HG03045 (cell line): ENCODE measurements at regions not wholly inside any gene's neighbourhood (a gene's known extent, or its start where the extent isn't known, plus 50 kb on each side); places are given as distances from the start of the nearest gene placed in this dataset.

Source experiments
- ATAC-seq: cut with Tn5 transposase; IDR thresholded peaks from one replicate; pipeline ENCODE4 v1.9.1; 2021; ENCODE audit warnings: mild to moderate bottlenecking, moderate library complexity; ENCODE audit not compliant: unreplicated experiment

- ATAC-seq: no peak
Measured at GRCh38 chr16:85548375-85548774, 64.7 kb upstream of the GSE1 start.

- ATAC-seq: no peak
Measured at GRCh38 chr16:85549766-85550421, 63.2 kb upstream of the GSE1 start.

GRCh38 chr16:85550422-85550864 lies 62.7 kb upstream of the GSE1 start:
- no peak for ATAC-seq

GRCh38 chr16:85550953-85551924 lies 61.9 kb upstream of the GSE1 start:
- no peak for ATAC-seq

DNA sequence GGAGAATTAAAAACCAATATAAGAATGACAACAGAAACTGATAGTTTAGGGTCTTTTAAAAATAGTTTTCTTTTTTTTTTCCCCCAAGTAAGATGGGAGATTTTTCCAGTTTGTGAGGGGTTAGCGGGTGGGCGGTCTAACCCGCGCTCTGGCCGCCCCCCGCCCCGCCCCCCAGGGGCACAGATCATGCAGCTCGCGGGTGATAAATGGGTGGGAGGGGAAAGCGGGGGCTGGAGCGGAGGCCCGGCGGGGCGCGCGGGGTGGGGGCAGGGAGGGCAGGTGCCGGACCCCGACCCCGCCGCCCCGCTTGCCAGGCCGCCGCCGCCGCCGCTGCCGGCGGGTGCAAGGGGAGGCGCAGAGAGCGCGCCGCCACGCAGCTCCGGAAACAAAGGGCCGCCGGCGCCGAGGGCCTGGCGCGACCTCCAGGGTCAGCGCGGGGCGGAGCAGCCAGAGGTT lies 60.1 kb upstream of the GSE1 start:
- no peak for ATAC-seq

DNA sequence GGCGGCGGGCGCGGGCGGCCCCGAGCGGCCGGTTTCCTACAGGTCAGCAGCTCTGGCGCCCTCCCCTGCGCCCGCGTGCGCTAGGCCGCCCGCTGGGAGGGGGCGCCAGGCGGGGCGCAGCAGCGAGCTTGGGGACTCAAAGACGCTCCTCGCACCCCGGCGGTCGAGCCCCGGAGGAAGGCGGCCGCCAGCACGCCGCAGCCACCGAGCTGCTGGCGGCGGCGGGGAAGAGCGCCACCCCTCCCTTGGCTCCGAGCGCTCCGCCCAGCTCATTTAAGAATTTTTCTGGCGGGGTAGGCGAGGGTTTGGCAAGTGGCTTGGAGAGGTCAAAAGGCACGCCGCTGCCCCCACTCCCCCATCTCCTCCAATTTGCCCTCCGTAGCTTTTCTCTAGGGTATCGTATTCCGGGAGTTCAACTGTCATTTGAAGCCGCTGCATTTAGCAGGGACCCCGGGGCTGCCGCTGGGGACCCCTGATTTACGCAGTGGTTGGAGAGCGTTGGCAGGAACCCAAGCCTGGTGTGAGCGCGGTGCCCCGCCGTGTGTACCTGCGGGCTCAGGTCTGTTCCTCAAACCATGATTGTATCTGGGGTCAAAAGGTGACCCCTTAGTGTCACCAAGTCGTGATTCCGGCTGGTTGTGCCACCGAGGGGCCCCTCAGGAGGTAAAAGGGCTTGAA lies 59.5 kb upstream of the GSE1 start:
- no peak for ATAC-seq

DNA sequence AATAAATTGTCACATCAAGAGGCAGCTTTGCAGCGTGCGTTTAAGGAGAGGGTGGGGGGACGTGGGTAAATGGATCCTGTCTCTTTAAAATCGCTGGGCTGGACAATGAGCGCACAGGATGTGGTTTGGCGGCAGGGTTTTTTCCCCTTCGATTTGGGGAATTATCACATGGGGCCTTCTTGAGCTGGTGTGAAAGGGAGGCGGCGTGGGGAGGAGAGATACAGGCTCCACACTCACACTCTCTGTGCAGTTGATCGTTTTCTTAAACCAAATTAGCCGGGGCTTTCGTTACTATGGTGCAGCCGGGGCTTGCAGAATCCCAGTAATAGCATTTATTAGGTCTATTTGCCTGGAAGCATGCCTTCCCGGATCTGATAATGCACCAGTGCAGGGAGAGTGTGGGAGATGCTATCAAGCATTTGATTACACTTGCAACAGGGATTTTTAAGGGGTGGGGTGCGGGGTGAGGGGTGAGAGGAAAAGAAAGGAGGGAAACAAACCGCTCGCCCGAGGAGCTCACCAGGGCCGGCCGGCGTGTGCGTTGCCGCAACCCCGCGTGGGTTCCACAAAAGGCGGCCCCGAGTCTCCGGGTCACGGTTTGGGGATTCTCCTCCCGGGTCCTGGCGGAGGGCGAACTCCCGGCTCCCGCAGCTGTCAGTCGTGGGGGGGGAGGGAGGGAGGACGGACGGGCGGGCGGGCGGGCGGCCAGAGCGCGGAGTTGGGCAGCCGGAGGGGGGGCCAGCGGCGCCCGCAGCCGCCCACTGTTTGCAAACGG lies 58.8 kb upstream of the GSE1 start:
- peak; percentile 54 for ATAC-seq

GRCh38 chr16:85554889-85555718 lies 58.0 kb upstream of the GSE1 start:
- no peak for ATAC-seq

DNA sequence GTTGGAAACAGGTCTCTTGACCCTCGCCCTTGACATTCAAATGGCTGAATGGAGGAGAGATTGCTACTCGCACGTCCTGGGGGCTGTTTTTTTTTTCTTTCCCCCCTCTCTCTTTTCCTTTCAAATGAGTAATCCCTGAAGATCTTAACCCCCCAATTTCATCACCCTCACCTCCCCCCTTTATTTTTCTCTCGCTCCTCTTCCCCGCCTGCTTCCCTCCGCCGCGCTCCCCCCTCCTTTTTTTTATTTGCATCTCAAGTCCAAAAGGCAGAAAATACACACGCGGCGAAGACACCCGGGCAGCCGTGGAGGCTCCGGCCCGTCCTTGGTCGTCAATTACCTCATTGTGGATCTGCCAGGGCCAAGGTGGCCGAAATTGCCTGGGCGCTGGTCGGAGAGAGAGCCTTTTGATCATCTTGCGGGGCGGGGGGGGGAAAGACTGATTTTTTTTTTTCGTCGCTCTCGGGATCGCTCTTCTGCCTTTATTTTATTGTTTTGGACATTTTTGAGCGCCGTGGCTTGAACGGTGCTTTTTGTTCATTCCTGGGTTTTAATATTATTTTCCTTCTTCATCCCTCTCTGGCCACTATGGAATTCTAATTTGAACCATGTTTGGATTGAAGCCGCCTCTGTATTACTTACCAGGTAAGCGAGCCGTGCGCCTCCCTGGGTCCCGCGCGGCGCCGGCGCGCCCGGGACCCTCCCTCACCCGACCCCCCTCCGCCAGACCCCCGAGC lies 57.2 kb upstream of the GSE1 start:
- ATAC-seq: no peak

- no peak for ATAC-seq
Measured at GRCh38 chr16:85556456-85557082, 56.6 kb upstream of the GSE1 start.

GRCh38 chr16:85557083-85557970 lies 55.8 kb upstream of the GSE1 start:
- no peak for ATAC-seq

- no peak for ATAC-seq
Measured at GRCh38 chr16:85557971-85558657, 55.0 kb upstream of the GSE1 start.

- no peak for ATAC-seq
Measured at GRCh38 chr16:85560932-85561247, 52.2 kb upstream of the GSE1 start.

- no peak for ATAC-seq
Measured at GRCh38 chr16:85561248-85562092, 51.7 kb upstream of the GSE1 start.

DNA sequence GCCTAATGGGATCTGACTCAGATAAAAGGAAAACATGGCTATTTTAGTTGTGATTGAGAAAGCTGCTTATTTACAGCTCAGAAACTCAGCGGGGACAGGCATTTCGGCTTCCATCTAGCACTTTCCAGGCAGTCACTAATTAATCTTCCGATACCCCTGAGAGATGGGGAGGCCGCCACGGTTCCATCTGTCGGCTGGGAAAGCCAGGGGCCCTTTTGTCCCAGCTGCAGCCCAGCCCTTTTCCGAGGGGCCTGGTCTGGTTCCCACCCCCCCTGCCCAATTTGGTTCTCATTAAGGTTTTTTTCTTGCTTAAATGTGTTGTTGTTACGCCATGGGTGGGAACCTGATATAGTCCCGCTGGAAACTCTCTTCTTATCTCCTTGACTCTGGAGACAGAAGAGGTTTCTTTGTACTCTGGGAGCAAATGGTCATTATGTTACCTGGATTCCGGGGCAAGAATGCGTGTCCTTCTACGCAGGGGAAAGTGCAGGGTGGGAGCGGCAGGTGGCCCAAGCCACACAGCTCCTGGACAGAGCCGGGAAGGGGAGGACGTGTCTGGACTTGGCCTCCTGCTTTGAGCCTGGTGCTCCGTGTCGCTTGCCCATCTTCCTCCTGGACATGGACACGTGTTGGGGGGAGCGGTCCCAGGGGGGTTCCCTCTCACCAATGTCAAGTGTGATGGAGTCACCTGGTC lies 50.9 kb upstream of the GSE1 start:
- no peak for ATAC-seq

- no peak for ATAC-seq
Measured at GRCh38 chr16:85563034-85563433, 50.1 kb upstream of the GSE1 start.
